Suppressor macrophage (primary cell): ENCODE measurements at regions not wholly inside any gene's neighbourhood (a gene's known extent, or its start where the extent isn't known, plus 50 kb on each side); places are given as distances from the start of the nearest gene placed in this dataset.
"Not testable (repeated sequence)": the region's sequence is repeated elsewhere in the genome, so short reads cannot be mapped to it uniquely, and the experiment has no call there.

Experiments
- DNase-seq, 4 experiments: peaks; one replicate each; pipeline ENCODE4 v3.0.0-alpha.2; 2020 to 2022

DNA sequence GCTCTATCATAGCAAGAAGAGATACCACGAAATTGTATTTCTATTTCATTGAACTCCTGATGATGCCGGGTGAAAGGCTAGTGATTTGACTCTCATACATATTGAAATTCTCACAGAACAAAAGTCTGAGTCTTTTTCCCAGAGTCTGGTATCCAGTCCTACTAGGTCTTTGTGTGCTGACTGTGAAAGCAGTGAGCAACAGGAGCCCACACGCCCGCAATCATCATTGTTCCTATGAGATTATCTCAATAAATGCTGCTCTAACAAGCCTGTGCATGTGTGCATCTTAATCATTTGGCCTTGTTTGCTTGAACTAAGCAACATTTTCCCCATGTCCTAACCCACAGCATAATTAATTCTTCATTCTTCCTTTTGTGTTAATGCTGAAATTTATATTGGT lies 1466.0 kb downstream of the CDH11 start:
- no peak for DNase-seq

DNA sequence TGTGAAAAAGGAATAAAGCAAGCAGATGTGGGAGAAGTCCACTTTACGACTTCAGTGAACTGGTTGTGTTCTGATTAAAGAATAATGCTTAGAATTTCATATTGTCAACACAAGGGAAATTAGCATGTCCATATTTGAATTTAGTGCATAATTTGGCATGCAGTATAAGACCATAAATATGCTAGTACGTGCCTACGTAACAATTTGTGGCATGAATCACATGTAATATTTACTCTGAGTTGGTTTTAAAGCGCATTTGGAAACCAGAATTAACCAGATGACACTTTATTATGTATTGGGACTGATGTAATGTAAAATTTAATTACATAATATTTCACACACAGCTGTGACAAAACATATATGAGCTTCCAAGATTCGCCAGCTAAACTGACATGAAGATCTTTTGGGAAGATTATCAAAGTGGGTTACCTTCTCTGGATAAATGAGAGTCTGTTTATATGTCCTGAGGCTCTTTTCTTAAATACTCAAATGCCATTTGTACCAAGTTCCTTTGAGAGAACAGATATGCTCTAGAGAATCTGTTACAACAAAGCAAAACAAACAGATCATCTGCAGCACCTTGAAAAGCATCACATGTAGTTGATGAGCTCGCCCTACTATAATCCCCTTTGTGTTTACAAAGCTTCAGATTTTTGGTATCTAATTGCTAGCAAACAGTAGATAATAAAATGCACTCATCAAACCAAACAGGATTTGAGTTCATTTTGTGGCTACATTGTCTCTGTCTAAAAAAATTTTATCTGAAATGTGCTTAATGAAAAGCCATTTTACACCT lies 1468.6 kb downstream of the CDH11 start:
- no peak for DNase-seq

DNA sequence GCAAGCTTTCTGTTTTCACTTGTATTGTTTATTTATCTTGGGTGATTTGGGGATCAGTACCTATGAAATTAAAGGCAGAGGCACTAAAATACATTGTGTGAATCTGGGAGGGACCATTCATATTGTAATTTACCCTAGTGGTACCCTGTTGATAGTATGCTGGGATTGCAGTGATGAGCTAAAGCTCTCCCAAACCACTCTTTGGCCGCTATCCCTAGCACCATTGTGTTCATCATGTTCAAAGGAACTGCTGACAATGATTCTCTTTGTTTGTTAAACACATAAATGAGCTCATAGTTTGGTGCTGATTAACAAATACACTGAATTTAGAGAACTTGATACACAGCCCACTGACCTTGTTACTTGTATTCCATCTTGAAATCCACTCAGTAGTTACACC lies 1469.8 kb downstream of the CDH11 start:
- no peak for DNase-seq

DNA sequence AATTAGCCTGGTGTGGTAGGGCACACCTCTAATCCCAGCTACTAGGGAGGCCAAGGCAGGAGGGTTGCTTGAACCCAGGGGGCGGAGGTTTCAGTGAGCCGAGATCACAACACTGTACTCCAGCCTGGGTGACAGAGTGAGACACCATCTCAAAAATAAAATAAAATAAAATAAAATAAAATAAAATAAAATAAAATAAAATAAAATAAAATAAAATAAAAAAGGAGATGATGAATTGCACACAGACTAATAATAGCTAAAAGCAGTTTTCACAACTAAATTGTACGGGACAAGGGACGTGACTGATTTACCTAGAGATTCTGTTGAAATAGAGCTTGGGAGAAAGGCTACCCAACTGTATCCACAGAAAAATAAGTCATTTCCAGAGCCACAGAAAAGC lies 1471.3 kb downstream of the CDH11 start:
- no peak for DNase-seq

DNA sequence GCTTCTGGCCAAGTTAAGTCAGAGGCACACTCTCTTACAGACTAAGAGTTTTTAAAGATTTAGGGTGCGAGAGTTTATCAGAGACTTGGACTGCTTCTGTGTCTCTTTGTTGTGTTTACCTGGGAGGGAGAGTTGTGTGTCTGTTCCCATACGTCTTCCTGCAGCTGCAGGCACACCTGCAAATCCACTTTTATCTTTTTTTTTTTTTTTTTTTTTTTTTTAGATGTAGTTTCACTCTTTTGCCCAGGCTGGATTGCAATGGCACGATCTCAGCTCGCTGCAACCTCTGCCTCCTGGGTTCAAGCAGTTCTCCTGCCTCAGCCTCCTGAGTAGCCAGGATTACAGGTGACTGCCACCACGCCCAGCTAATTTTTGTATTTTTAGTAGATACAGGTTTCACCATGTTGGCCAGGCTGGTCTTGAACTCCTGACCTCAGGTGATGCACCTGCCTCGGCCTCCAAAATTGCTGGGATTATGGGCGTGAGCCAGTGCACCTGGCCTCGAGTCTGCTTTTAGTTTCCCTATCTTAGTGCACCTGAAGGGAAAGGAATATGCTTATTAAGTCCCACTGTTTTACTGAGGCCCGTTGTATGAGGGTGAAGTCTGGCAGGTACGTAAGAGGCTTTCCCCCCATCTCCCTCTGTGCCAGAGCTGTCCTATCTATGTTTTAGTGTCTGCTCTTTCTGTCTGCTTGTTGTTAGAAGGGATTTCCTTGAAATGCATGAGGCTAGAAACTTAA lies 1488.0 kb downstream of the CDH11 start:
- not testable (repeated sequence) for DNase-seq

DNA sequence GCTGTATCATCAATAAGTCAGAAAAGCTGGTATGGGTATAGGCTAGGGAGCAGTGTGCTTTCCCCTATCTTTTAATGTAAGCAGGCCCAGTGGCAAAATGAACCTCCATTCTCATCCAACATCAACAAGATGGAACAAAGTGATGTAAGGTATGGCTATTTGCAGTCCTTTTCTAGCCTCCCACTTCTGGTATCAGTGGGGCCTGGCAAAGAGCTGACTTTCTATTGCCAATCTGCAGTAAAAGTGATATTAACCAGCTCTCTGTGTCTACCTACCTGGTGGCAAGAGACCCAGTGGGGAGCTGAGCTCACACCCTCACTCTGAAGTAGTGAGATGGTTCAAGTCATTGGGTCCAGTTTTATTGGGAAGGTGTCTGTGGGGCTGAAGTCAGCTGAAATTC lies 1492.6 kb downstream of the CDH11 start:
- DNase-seq, result no peak

DNA sequence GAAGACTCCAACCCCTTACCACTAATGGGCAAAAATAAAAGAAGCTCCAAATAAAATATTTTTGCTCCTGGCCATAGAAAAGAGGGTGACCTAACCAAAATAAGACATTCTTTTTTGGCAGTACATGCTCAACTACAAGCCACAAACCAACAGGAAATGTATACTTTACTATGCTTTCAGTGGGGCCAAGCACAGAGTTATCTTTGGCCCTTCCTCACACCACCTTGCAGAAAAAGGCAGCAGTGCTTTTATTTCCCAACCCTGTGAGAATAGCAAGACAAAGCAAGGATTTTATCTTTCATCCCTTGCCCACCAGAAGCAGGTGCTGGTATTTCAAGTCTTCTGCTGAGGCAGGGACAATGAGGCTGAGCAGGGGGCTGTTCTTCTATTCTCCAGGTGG lies 1493.1 kb downstream of the CDH11 start:
- DNase-seq, result no peak

DNA sequence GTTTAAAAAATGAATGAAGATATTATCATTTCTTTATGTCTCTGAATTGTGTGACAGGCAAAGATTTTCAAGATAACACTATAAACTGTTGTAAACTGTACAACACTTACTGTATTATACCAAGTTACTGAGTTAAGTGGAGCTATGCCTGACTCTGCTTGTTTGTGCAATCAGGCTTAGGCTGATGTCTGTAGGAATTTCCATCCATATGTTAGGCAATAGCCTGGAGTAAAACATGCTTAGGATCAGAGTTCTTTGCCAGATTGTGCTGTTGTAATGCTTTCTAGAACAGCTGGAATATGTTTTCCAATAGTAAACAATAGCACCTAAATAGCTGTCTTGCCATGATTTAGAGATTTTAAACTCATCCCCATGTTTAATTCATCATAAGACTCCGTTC lies 1496.7 kb downstream of the CDH11 start:
- DNase-seq, result no peak

DNA sequence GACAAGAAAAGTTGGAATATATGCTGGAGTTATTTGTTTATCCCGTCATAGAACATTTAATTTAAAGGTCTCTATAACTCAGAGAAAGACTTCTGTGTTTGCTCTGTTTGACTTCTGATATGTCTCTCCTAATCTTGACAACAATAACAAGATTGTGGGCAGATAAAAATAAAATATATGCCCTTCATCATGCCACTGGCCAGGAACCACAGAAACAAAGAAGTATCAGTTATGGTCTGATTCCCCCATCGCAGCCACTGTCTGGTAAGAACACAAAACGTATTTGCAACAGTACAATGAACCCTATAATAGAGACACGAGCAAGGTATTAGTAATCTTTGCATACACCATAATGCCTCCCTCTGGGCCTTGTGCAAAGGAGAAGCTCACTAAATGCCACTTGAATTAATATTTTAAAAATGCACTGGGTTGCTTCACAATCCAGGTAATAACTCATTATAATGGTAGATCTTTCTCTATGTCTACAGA lies 1498.3 kb downstream of the CDH11 start:
- no peak for DNase-seq

DNA sequence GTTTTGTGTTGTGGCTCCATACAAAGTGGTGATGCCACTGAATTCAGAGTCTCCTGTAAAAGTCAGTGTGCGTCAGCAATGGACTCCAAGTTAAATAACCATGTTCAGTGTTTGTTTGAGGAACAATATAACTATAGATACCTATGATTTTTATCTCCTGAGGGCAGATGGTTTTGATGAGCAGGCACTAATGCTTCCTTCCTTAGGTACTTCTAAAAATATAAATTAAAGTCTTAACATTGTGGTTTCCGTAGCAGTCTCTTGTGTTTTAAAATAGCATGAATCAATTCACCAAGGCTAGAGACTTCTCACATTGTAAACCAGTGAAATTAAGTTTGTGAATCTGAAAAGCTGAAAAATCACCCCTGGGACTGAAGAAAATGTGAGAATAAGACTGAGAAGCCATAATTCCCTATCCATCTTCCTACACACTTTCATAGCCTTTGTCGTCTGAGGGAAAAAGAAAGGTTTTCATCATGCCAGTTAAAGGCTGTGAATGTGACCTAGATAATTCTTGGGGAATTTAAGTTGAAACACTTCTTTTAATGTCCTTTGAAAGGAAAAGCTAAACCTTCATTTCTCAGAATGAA lies 1502.9 kb downstream of the CDH11 start:
- no peak for DNase-seq

DNA sequence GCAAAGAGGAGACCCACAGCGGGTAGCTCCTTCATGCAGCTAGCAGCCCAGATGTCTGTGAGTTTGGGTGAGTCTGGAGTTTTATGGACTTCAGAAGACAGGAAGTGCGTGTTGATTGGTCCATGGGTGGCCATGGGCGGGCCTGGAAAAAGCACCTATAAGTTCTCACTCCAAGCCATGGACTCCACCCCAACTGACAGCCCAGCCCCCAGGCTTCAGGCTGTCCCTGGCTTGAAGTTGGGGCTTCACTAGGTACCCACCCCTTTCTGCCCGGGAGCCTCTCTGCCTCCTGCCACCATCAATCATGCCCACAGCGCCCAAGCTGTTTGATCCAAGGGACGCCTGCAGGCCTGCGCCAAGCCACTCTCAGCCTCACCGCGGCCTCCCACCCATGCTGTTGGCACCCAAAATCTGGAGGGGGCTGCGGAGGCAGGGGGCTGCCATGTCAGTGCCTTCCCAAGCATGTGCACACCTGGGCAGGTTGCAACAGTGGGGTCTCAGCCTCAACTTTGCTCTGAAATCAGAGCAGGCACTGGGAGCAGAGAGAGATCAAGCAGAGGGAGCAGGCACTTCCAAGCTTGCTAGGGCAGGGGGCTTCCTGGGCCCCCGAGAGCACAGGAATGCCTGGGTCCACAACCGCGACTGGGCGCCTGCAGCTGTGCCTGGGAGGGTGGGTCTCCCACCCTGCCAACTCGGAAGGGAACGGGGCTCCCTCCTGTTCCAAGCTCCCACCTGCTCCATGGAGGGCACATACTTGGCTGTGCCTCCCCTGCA lies 1503.7 kb downstream of the CDH11 start:
- DNase-seq, result no peak

DNA sequence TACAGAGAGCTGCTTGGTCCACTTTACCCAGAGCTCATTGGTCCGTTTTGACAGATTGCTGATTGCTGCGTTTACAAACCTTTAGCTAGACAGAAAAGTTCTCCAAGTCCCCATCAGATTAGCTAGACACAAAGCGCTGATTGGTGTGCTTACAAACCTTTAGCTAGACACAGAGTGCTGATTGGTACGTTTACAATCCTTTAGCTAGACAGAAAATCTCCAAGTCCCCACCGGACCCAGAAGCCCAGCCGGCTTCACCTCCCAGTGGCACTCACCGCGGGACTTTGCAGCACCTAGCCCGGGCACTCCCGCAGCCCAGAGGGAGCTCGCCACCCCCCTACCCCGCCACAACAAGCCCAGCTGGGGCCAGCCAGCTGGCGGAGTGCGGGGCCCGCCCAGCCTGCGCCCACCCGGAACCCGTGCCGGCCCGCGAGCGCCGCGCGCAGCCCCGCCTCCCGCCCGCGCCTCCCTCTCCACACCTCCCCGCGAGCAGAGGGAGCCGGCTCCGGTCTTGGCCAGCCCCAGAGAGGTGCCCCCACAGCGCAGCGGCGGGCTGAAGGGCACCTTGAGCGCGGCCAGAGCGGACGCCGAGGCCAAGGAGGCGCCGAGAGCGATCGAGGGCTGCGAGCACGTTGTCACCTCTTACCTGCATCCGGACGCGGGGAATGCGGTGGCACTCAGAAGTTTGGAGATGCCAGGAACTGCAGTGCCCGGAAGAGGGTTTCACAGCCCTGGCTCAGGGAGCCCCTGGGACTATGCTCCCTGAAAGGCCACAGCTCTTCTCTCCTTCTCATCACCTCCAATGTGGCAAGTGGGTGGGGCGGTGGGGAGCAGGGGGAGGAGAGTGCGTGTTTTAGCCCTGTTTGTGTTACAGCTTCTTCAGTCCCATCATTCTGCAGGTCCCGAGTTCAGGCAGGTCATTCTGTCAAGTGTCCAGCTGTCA lies 1504.5 kb downstream of the CDH11 start:
- DNase-seq, result no peak

DNA sequence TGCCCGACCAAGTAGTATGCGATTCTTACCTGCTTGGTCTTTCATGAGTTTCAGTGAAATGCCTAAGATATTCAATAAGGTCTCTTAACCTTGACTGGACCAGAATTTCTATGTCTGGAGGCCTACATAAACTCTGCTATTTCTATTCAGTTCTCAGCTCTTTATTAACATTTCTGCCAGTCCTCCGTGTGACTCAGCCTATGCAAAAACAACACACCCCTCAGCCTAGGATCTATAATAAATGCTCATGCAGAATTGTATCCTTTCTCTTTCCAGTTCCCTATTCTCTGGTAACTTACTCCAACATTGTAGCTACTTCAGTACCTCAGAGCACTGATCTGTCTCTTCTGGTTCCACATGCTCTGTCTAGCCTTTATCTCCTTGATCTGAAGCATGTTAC lies 1507.4 kb downstream of the CDH11 start:
- DNase-seq, result no peak

DNA sequence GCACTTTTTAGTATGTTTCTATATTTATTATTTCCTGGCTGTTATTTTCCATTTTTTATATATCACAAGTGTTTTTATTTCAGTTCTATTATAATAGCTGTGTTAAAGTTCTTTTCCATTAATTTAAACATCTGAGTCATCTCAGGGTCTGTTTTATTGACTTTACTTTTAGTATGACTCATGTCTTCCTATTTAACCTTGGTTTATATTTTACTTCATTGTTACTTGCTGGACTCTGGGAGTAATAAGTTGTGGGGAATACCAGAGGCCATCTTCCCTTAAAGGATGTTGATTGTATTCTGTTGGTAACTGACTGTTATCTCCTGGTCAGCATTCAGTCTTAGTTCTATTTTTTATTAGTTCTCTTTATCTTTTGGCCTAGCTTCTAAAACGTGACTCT lies 1508.2 kb downstream of the CDH11 start:
- no peak for DNase-seq

DNA sequence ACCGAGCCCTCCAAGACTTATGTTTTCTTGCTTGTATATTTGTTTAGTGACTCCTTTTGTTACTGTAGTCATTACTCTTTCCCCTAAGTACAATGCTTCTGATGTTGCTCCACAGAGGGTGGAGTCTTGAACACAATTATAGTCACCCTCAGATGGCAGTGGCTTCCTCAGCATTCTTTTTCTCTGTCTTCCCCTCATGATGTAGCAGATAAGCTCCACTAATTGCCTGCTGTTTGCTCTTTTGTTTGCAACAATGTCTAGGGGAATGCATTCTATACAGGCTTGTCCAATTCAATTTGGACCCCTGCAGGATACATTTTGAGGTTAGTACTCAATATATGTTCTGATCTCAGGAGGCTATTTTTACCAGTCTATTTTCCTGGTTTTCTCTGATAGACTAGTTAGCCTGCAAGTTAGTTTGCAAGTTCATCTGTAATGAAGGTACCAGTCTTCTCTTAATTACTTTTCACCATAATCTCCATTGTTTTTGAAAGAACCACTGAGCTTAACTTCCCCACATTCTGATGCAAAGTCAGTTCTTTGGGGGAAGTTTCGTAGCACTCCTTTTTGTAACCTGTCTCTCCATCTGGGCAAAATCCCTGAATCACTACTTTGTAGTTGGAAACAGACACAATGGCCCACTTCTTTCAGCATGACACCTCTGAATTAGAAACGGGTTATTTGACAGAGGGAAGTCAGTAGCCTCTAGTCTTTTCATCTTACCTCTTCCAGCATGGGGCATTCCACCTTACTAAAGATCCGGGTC lies 1509.2 kb downstream of the CDH11 start:
- no peak for DNase-seq

DNA sequence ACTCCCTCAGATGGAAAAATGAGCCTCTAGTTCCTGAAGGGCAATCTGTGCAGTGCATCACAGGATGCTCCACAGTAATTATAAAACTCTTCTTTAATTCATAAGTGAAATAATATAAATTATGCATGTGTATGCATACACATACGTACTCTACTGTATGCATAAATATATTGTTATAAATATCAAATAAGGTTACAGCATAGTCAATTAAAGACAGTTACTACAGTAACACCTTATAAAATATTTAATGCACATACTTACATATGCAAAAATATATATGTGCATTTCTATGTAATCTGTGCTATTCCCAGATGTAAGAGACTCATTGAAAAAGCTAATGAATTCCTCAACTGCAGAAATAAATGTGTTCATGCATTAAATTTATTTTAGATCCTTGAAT lies 1515.1 kb downstream of the CDH11 start:
- no peak for DNase-seq

DNA sequence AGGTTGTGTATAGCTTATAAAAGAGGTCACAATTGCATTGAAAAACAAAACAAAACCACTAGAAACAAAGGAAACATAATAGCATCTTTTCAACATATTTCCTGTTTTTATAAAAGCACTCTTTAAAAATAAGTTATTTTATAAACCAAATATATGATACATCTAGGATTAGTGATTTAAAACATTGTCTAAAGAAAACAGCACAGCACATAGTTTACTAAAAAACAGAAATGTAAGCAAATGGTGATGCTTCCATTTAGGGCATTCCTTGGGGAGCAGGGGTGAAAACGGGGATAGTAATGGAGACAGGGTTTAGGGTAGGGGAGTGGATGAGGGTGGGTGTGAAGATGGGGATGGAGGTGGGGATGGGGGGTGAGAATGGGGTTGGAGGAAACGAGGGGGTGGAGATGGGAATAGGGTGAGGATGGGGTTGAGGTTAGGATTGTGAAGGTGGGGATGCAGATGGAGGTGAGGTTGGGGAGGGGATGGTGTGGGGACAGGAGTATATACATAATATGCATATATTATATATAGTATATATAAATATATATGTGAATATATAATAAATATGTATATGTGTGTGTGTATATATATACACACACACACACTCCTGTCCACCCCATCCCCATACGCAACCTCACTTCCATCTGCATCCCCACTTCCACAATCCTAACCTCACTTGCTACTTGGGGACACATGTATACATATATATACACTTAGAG lies 1519.5 kb downstream of the CDH11 start:
- no peak for DNase-seq

DNA sequence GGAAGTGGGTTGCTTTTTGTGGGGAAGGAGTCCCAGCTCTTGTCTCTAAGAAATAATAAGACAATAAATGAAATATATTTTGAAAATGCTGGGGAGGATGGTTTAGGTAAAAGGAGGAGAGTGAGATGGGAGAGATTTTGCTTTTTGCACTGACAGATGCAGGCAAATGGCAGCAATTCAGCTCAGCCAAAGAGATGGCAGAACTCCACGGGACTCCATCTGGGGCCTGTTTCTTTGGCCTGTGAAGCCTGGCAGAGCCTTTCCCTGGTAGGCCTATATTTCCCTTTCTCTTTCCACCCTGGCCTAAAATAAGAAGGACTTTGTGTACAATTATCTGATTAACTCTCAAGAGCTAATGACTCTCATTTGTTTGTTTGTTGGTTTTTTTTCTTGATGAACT lies 1525.1 kb downstream of the CDH11 start:
- DNase-seq, result no peak

DNA sequence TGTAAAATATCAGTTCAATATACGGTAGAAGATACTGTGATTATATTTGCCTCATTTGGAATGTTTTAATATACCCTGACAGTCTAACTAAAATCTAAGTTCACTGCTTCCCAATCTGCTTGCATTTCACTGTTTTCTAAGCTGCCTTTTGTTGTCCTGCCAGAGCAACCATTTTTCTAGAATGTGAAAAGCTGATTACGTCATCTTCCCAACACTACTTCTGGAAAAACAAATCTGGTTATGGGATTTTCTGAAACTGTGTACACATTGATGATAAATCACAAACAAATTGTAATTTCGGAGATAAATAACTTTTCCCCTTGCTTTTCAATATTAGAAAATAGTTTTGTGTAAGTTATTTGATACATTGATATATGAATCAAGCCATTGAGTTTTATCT lies 1529.0 kb downstream of the CDH11 start:
- DNase-seq, result no peak

DNA sequence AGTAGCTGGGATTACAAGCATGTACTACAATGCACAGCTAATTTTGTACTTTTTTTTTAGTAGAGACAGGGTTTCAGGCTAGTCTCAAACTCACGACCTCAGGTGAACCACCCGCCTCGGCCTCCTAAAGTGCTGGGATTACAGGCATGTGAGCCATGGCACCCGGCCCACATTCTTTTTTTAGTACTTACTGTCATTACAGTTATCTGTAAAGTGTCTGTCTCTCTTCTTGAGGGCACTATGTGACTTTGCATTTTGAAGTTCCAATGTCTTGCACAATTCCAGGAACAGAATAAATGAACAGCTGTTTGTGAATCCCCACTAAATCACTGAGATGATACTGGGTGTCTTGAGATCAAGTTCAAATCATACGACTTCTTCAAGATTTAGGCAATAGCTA lies 1540.3 kb downstream of the CDH11 start:
- no peak for DNase-seq
